H9 (cell line): ENCODE measurements at regions not wholly inside any gene's neighbourhood (a gene's known extent, or its start where the extent isn't known, plus 50 kb on each side); places are given as distances from the start of the nearest gene placed in this dataset.

ENCODE experiments used
- DNase-seq: peaks from one replicate; pipeline ENCODE4 v3.0.0-alpha.2; 2017
- H2AFZ ChIP-seq: one replicate; pipeline ENCODE4 v1.6.1; 2013; ENCODE audit warnings: mild to moderate bottlenecking, low read length, control low read depth, moderate library complexity
- H2AK5ac ChIP-seq: 2 replicates; pipeline ENCODE4 v1.6.1; 2013; ENCODE audit warnings: low read length, control low read depth, mixed read lengths; ENCODE audit not compliant: insufficient read length
- H2BK120ac ChIP-seq: one replicate; pipeline ENCODE4 v1.6.1; 2013; ENCODE audit warnings: low read depth, mild to moderate bottlenecking, low read length, control low read depth, inconsistent platforms; ENCODE audit not compliant: poor library complexity, severe bottlenecking
- H2BK12ac ChIP-seq: 2 replicates; pipeline ENCODE4 v1.6.1; 2013; ENCODE audit warnings: low read length, control low read depth, mixed read lengths, low read depth; ENCODE audit not compliant: insufficient read length
- H2BK15ac ChIP-seq: 2 replicates; pipeline ENCODE4 v1.6.1; 2013; ENCODE audit warnings: low read depth, low read length, control low read depth
- H2BK20ac ChIP-seq: one replicate; pipeline ENCODE4 v1.6.1; 2013; ENCODE audit warnings: low read depth, mild to moderate bottlenecking, low read length, control low read depth, inconsistent platforms; ENCODE audit not compliant: poor library complexity, severe bottlenecking
- H2BK5ac ChIP-seq: 2 replicates; pipeline ENCODE4 v1.6.1; 2013; ENCODE audit warnings: low read length, control low read depth, mixed read lengths; ENCODE audit not compliant: insufficient read length
- H3K14ac ChIP-seq: 2 replicates; pipeline ENCODE4 v1.6.1; 2013; ENCODE audit warnings: low read length, control low read depth; ENCODE audit not compliant: insufficient read depth
- H3K18ac ChIP-seq: 2 replicates; pipeline ENCODE4 v1.6.1; 2013; ENCODE audit warnings: low read depth, mild to moderate bottlenecking, mixed read lengths, low read length, control low read depth; ENCODE audit not compliant: insufficient read length
- H3K23ac ChIP-seq: 2 replicates; pipeline ENCODE4 v1.6.1; 2013; ENCODE audit warnings: low read length, control low read depth, mixed read lengths, low read depth; ENCODE audit not compliant: insufficient read length
- H3K23me2 ChIP-seq: 2 replicates; pipeline ENCODE4 v1.6.1; 2013; ENCODE audit warnings: low read depth, mild to moderate bottlenecking, mixed read lengths, low read length, control low read depth; ENCODE audit not compliant: insufficient read length, poor library complexity, severe bottlenecking
- H3K27ac ChIP-seq: 2 replicates; pipeline ENCODE4 v1.5.1; 2013; ENCODE audit warnings: low read length, control low read depth, mixed read lengths, low read depth; ENCODE audit not compliant: insufficient read length
- H3K27me3 ChIP-seq: 2 replicates; pipeline ENCODE4 v1.6.1; 2013; ENCODE audit warnings: low read length, control low read depth, inconsistent platforms; ENCODE audit not compliant: insufficient read depth
- H3K4ac ChIP-seq: 2 replicates; pipeline ENCODE4 v1.6.1; 2013; ENCODE audit warnings: low read depth, mild to moderate bottlenecking, control low read depth, inconsistent platforms, low read length, moderate library complexity
- H3K4me1 ChIP-seq: 2 replicates; pipeline ENCODE4 v1.6.1; 2013; ENCODE audit warnings: low read length, control low read depth, inconsistent platforms; ENCODE audit not compliant: insufficient read depth
- H3K4me2 ChIP-seq: 2 replicates; pipeline ENCODE4 v1.6.1; 2013; ENCODE audit warnings: low read length, control low read depth, mixed read lengths; ENCODE audit not compliant: insufficient read length, insufficient read depth
- H3K56ac ChIP-seq: 2 replicates; pipeline ENCODE4 v1.6.1; 2013; ENCODE audit warnings: low read depth, mild to moderate bottlenecking, mixed read lengths, low read length, control low read depth; ENCODE audit not compliant: insufficient read length
- H3K79me1 ChIP-seq: 2 replicates; pipeline ENCODE4 v1.6.1; 2013; ENCODE audit warnings: low read depth, mild to moderate bottlenecking, moderate library complexity, low read length, control low read depth, inconsistent platforms; ENCODE audit not compliant: insufficient read depth, poor library complexity, severe bottlenecking
- H3K79me2 ChIP-seq: 2 replicates; pipeline ENCODE4 v1.6.1; 2013; ENCODE audit warnings: low read length, control low read depth, inconsistent platforms; ENCODE audit not compliant: insufficient read depth
- H3K9ac ChIP-seq: 2 replicates; pipeline ENCODE4 v1.6.1; 2013; ENCODE audit warnings: low read length, control low read depth, mixed read lengths; ENCODE audit not compliant: insufficient read length; ENCODE audit errors: extremely low read depth
- H3K9me3 ChIP-seq: one replicate; pipeline ENCODE4 v1.6.1; 2013; ENCODE audit warnings: low read depth, low read length, inconsistent platforms; ENCODE audit not compliant: control insufficient read depth
- H3T11ph ChIP-seq: one replicate; pipeline ENCODE4 v1.6.1; 2013; ENCODE audit warnings: mild to moderate bottlenecking, low read length, control low read depth, inconsistent platforms
- H4K20me1 ChIP-seq: one replicate; pipeline ENCODE4 v1.6.1; 2013; ENCODE audit not compliant: control insufficient read depth, insufficient read length, insufficient read depth
- H4K5ac ChIP-seq: 2 replicates; pipeline ENCODE4 v1.6.1; 2013; ENCODE audit warnings: low read depth, mild to moderate bottlenecking, mixed read lengths, low read length, control low read depth; ENCODE audit not compliant: insufficient read length
- H4K8ac ChIP-seq: replicated peaks from 2 replicates; pipeline ENCODE4 v1.6.1; 2013; ENCODE audit warnings: low read length, control low read depth, mixed read lengths, low read depth; ENCODE audit not compliant: insufficient read length
- H4K91ac ChIP-seq: 2 replicates; pipeline ENCODE4 v1.6.1; 2013; ENCODE audit warnings: low read depth, mild to moderate bottlenecking, moderate library complexity, mixed read lengths, low read length, control low read depth; ENCODE audit not compliant: insufficient read length
- H3K27ac Mint-ChIP-seq, 3 experiments: 2 replicates in 2 of 3; 3 replicates in 1 of 3; pipeline ENCODE4 v1.8.0; 2020 to 2021; ENCODE audit warnings: mixed read lengths in 3 of 3, mild to moderate bottlenecking in 1 of 3, moderate library complexity in 1 of 3
- H3K27me3 Mint-ChIP-seq: 2 replicates; pipeline ENCODE4 v1.8.0; 2021; ENCODE audit warnings: low read depth, mild to moderate bottlenecking, moderate library complexity, mixed read lengths
- H3K36me3 Mint-ChIP-seq, 3 experiments: 2 replicates in 2 of 3; 3 replicates in 1 of 3; pipeline ENCODE4 v1.8.0; 2020 to 2021; ENCODE audit warnings: low read depth in 3 of 3, mixed read lengths in 3 of 3; ENCODE audit not compliant: insufficient read depth in 1 of 3
- H3K4me1 Mint-ChIP-seq, 2 experiments: 2 replicates each; pipeline ENCODE4 v1.8.0; 2020; ENCODE audit warnings: mixed read lengths in 2 of 2
- H3K4me3 Mint-ChIP-seq, 2 experiments: 2 replicates in 1 of 2; 3 replicates in 1 of 2; pipeline ENCODE4 v1.8.0; 2020 to 2021; ENCODE audit warnings: mild to moderate bottlenecking in 2 of 2, mixed read lengths in 2 of 2, moderate library complexity in 1 of 2
- H3K9me3 Mint-ChIP-seq, 2 experiments: 2 replicates in 1 of 2; 3 replicates in 1 of 2; pipeline ENCODE4 v1.8.0; 2020; ENCODE audit warnings: mild to moderate bottlenecking in 2 of 2, mixed read lengths in 2 of 2, moderate library complexity in 1 of 2
- CTCF ChIP-seq: fragments of 200-600 bp; sonication (generic); conservative IDR thresholded peaks from 3 replicates; pipeline ENCODE4 v1.8.0; 2021; ENCODE audit warnings: antibody characterized with exemption, mild to moderate bottlenecking

- H3K4ac ChIP-seq: no peak overlapping the region
- Mint-ChIP-seq H3K27me3 (no peaks in the 10 kb centered on the region), H3K4me3 (no peak overlapping the region), H3K4me1 (peaks cover 11 to 13% of the 10 kb centered on the region in 2 experiments), H3K36me3 (peaks cover 0 to 5% (median 0%) of the 10 kb centered on the region in 3 experiments; a peak in 1 of 7 replicates), H3K27ac (no peak overlapping the region), H3K9me3 (no peaks in the 10 kb centered on the region; a peak in 1 of 5 replicates)
- H3K9me3 ChIP-seq: no peaks in the 10 kb centered on the region
- no peak overlapping the region for H4K91ac ChIP-seq
- no peak overlapping the region for H3K23ac ChIP-seq
- no peaks in the 10 kb centered on the region for H4K20me1 ChIP-seq
- H3K23me2 ChIP-seq: no peaks in the 10 kb centered on the region
- no peak for TF ChIP-seq CTCF
- no peaks in the 10 kb centered on the region for H3K79me2 ChIP-seq
- H3K4me1 ChIP-seq: no peaks in the 10 kb centered on the region
- no peaks in the 10 kb centered on the region for H3K27me3 ChIP-seq
- H3K9ac ChIP-seq: no peak overlapping the region
- H3K56ac ChIP-seq: no peak overlapping the region
- no peak overlapping the region for H2BK5ac ChIP-seq
- no peak for DNase-seq
- H3K4me2 ChIP-seq: no peak overlapping the region
- H4K5ac ChIP-seq: no peak overlapping the region
- no peak overlapping the region for H4K8ac ChIP-seq
- no peaks in the 10 kb centered on the region for H3K79me1 ChIP-seq
- H2AK5ac ChIP-seq: no peak overlapping the region
- H3K14ac ChIP-seq: no peak overlapping the region
- no peak overlapping the region for H3T11ph ChIP-seq
- no peak overlapping the region for H3K18ac ChIP-seq
- H3K27ac ChIP-seq: no peak overlapping the region
- no peak overlapping the region for H2BK120ac ChIP-seq
- no peak overlapping the region for H2BK15ac ChIP-seq
- H2BK20ac ChIP-seq: no peak overlapping the region
- no peak overlapping the region for H2BK12ac ChIP-seq
- H2AFZ ChIP-seq: no peak overlapping the region
These were observed 351.6 kb downstream of the SEC23A start for GRCh38 chr14:38751459-38751858.
